ENCODE measurements at regions not wholly inside any gene's neighbourhood (a gene's known extent, or its start where the extent isn't known, plus 50 kb on each side); places are given as distances from the start of the nearest gene placed in this dataset.
"Not testable (repeated sequence)": the region's sequence is repeated elsewhere in the genome, so short reads cannot be mapped to it uniquely, and the experiment has no call there.

DNA sequence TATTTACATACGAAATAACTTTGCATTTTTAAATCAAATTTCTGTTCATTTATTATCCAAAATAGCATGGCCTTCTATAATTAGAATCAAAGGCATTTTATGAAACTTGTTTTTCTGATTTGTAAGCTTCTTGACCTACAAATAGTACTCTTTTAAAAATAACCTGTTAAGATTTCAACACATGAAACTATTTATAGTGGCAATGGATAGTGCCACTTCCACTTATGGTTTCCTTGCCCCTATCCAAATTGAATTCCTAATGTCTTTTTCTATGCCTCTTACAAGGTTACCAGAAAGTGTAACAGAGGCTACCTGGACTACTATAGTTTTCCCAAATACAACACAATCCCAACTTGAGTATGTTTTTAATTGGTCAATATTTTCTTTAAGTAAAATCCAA lies 263.5 kb downstream of the SEMA3D start:
- TF ChIP-seq, protein P1, sequence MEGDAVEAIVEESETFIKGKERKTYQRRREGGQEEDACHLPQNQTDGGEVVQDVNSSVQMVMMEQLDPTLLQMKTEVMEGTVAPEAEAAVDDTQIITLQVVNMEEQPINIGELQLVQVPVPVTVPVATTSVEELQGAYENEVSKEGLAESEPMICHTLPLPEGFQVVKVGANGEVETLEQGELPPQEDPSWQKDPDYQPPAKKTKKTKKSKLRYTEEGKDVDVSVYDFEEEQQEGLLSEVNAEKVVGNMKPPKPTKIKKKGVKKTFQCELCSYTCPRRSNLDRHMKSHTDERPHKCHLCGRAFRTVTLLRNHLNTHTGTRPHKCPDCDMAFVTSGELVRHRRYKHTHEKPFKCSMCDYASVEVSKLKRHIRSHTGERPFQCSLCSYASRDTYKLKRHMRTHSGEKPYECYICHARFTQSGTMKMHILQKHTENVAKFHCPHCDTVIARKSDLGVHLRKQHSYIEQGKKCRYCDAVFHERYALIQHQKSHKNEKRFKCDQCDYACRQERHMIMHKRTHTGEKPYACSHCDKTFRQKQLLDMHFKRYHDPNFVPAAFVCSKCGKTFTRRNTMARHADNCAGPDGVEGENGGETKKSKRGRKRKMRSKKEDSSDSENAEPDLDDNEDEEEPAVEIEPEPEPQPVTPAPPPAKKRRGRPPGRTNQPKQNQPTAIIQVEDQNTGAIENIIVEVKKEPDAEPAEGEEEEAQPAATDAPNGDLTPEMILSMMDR (IDR thresholded peaks at IDR 0.05), result no peak
- TF ChIP-seq POLR2A (IDR thresholded peaks at IDR 0.05) (no peak), EP300 (IDR thresholded peaks at IDR 0.05) (no peak)
- WGBS, 3 donors, result 74 to 77% (median 76%) methylated on average over 1 of the region's 1 CpG
- Histone ChIP-seq H3K4me3 (no peak overlapping the region), H3K9me3 (no peaks in the 10 kb centered on the region), H3K27ac (no peak overlapping the region), H3K4me1 (ENCODE audit: insufficient read depth) (no peaks in the 10 kb centered on the region), H3K36me3 (no peaks in the 10 kb centered on the region), H3K27me3 (no peaks in the 10 kb centered on the region)
- no peak for DNase-seq
- intact Hi-C loops (cut with DNase I), result no loop called here

DNA sequence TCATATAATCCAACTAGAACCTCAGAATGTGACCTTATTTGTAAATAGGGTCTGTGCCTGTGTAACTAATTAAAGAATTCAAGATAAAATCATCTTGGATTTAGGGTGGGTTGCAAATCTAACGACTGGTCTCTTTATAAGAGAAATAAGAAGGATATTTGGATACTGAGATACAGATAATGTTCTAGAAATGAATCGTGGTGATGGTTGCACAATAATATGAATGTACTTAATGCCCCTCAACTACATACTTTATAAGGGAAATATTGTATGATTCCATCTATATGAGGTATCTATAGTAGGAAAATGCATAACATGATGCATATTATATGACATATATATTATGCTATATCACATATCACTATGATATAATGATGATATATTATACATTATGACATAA lies 265.7 kb downstream of the SEMA3D start:
- H3K36me3 ChIP-seq, result no peaks in the 10 kb centered on the region
- DNase-seq, result no peak
- H3K4me1 ChIP-seq (ENCODE audit: insufficient read depth), result no peaks in the 10 kb centered on the region
- TF ChIP-seq POLR2A (IDR thresholded peaks at IDR 0.05) (no peak), EP300 (IDR thresholded peaks at IDR 0.05) (no peak)
- TF ChIP-seq, protein P1 (IDR thresholded peaks at IDR 0.05), result no peak
- H3K4me3 ChIP-seq, result no peak overlapping the region
- intact Hi-C loops (cut with DNase I), result no loop called here
- 80 to 92% (median 84%) methylated on average over 2 of the region's 2 CpGs for WGBS, 3 donors
- no peaks in the 10 kb centered on the region for H3K27me3 ChIP-seq
- no peak overlapping the region for H3K27ac ChIP-seq
- no peaks in the 10 kb centered on the region for H3K9me3 ChIP-seq

DNA sequence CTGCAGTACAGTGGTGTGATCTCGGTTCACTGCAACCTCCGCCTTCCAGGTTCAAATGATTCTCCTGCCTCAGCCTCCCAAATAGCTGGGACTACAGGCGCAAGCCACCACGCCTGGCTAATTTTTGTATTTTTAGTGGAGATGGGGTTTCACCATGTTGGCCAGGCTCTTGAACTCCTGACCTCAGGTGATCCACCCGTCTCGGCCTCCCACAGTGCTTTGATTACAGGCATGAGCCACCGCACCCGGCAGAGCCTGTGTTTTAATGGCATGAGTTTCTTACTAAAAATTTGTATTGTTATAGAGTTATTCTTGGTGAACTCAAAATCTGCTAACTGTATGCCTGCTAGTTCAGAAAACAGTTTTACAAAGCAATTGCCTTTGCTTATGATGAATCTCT lies 269.9 kb downstream of the SEMA3D start:
- intact Hi-C loops (cut with DNase I); H3K4me3 ChIP-seq; DNase-seq; H3K9me3 ChIP-seq; H3K27me3 ChIP-seq; H3K27ac ChIP-seq; H3K36me3 ChIP-seq; H3K4me1 ChIP-seq (ENCODE audit: insufficient read depth): not testable (repeated sequence)
- 95 to 97% (median 95%) methylated on average over 8 of the region's 8 CpGs for WGBS, 3 donors

DNA sequence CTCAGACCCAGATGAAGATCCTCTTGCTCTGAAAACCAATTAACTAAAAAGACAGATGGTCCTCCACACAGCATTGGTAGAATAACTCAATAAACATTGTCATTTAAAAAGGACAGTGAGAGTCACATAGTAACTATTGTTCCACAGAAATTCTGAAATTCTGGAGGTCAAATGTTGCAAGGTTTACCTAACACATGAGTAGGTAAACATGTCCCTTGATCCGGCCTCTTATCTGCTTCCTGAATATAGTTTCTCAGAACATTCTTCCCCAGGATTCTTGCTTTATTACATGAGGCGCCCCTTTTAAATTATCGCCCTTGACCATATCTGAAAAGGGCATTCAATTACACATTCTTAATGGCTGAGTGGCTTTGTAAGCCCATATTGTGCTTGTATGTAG lies 270.7 kb downstream of the SEMA3D start:
- no peak overlapping the region for H3K27ac ChIP-seq
- H3K4me3 ChIP-seq, result no peak overlapping the region
- no peaks in the 10 kb centered on the region for H3K27me3 ChIP-seq
- H3K9me3 ChIP-seq, result no peaks in the 10 kb centered on the region
- no peak for DNase-seq
- H3K4me1 ChIP-seq (ENCODE audit: insufficient read depth), result no peaks in the 10 kb centered on the region
- WGBS, 3 donors, result 70 to 87% (median 75%) methylated on average over 3 of the region's 3 CpGs
- TF ChIP-seq POLR2A (IDR thresholded peaks at IDR 0.05) (no peak), EP300 (IDR thresholded peaks at IDR 0.05) (no peak)
- TF ChIP-seq, protein P1 (IDR thresholded peaks at IDR 0.05), result no peak
- H3K36me3 ChIP-seq, result no peaks in the 10 kb centered on the region
- intact Hi-C loops (cut with DNase I), result no loop called here

DNA sequence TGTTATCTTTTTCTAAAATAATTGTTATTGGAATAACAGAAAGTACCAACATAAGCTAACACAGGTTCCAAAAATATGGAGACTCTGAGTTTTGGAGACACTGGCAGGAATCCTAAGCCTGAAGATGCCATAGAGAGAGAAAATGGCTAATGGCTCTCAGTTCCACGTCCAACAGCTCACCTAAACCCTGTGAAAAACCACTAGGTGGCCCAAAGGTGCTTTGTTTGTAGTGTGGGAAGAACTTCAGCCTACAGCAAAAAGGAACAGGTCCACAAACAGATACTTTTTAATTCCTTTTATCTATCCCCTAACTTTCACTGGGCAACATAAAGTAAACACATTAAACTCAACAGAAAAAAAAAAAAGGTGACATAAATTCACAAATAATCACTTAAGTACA lies 272.3 kb downstream of the SEMA3D start:
- DNase-seq, result no peak
- WGBS, 3 donors, result 68 to 74% (median 73%) methylated on average over 1 of the region's 1 CpG
- no peaks in the 10 kb centered on the region for H3K27me3 ChIP-seq
- TF ChIP-seq, protein P1 (IDR thresholded peaks at IDR 0.05), result no peak
- no peak for TF ChIP-seq POLR2A (IDR thresholded peaks at IDR 0.05)
- no peak for TF ChIP-seq EP300 (IDR thresholded peaks at IDR 0.05)
- intact Hi-C loops (cut with DNase I), result no loop called here
- no peaks in the 10 kb centered on the region for H3K4me1 ChIP-seq (ENCODE audit: insufficient read depth)
- H3K36me3 ChIP-seq, result no peaks in the 10 kb centered on the region
- H3K27ac ChIP-seq, result no peak overlapping the region
- H3K9me3 ChIP-seq, result no peaks in the 10 kb centered on the region
- H3K4me3 ChIP-seq, result no peak overlapping the region

Measured in ovary (tissue), 7 donors.